OCI-LY3 (cell line): ENCODE measurements at regions not wholly inside any gene's neighbourhood (a gene's known extent, or its start where the extent isn't known, plus 50 kb on each side); places are given as distances from the start of the nearest gene placed in this dataset.

Experiments used
- H2AFZ ChIP-seq: fragments of 200-600, 300-600 bp; shearing (Covaris generic); 2 replicates; pipeline ENCODE4 v1.6.0; 2014; ENCODE audit warnings: antibody characterized with exemption, low read depth, low read length
- H3K27ac ChIP-seq: fragments of 200-600, 300-600 bp; sonication (generic); 2 replicates; pipeline ENCODE4 v1.5.1; 2014; ENCODE audit warnings: mild to moderate bottlenecking, low read length, moderate library complexity, mixed read lengths
- H3K27me3 ChIP-seq: fragments of 200-600, 300-600 bp; sonication (generic); 2 replicates; pipeline ENCODE4 v1.6.1; 2014; ENCODE audit warnings: low read depth, low read length, mixed read lengths
- H3K36me3 ChIP-seq: fragments of 200-600, 300-600 bp; sonication (generic); replicated peaks from 2 replicates; pipeline ENCODE3; 2014; ENCODE audit warnings: low read depth, low read length, mixed read lengths
- H3K4me1 ChIP-seq: fragments of 300-600, 200-600 bp; sonication (generic); 2 replicates; pipeline ENCODE4 v1.6.1; 2014; ENCODE audit warnings: low read length, mixed read lengths
- H3K4me2 ChIP-seq: fragments of 200-600, 300-600 bp; sonication (generic); 2 replicates; pipeline ENCODE4 v1.6.1; 2014; ENCODE audit warnings: low read length, mixed read lengths
- H3K4me3 ChIP-seq: fragments of 300-600, 200-600 bp; sonication (generic); 2 replicates; pipeline ENCODE4 v1.5.1; 2014; ENCODE audit warnings: antibody characterized with exemption, mild to moderate bottlenecking, low read length, moderate library complexity
- H3K79me2 ChIP-seq: fragments of 300-600, 200-600 bp; shearing (Covaris generic); 2 replicates; pipeline ENCODE4 v1.6.1; 2014; ENCODE audit warnings: mild to moderate bottlenecking, low read length, mixed read lengths
- H3K9ac ChIP-seq: fragments of 300-600, 200-600 bp; shearing (Covaris generic); 2 replicates; pipeline ENCODE4 v1.6.0; 2014; ENCODE audit warnings: mild to moderate bottlenecking, low read length, moderate library complexity
- H3K9me3 ChIP-seq: fragments of 200-600, 300-600 bp; shearing (Covaris generic); 2 replicates; pipeline ENCODE4 v1.6.1; 2014; ENCODE audit warnings: low read length, mixed read lengths; ENCODE audit not compliant: insufficient read depth
- H4K20me1 ChIP-seq: fragments of 200-600, 300-600 bp; sonication (generic); 2 replicates; pipeline ENCODE4 v1.6.1; 2016; ENCODE audit warnings: low read length, mixed read lengths; ENCODE audit not compliant: insufficient read depth
- EZH2phosphoT487 ChIP-seq: fragments of 200-600 bp; shearing (Covaris generic); IDR thresholded peaks from 2 replicates; pipeline ENCODE4 v1.6.1; 2018; ENCODE audit warnings: antibody characterized with exemption, mixed run types, low read depth
- TF ChIP-seq, protein P1 (sequence below): fragments of 200-600, 300-600 bp; sonication (generic); IDR thresholded peaks from 2 replicates; pipeline ENCODE4 v1.5.1; 2014; ENCODE audit warnings: antibody characterized with exemption, low read length, low read depth

DNA sequence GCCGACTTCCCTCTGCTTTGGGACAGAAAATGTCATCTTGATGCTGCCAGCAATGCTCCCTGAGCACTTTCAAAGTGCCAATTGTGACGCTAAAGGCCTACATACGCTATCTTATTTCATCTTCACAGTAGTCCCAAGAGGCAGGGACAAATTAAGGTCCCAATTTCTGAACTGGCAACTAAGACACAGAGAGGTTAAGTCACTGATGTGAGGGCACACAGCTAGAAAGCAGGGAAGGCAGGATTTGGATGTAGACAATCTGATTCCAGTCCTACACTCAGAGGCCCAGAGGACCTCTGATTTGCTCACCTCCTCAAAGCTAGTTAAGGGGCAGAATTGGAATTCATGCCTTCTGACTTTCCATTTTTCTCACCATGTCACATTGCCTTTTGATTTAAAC lies 249.2 kb upstream of the CLINT1 start:
- Histone ChIP-seq H2AFZ (no peak overlapping the region), H3K4me3 (no peak overlapping the region), H3K9ac (no peak overlapping the region), H3K27ac (no peak overlapping the region), H3K9me3 (no peaks in the 10 kb centered on the region), H3K79me2 (no peaks in the 10 kb centered on the region), H3K27me3 (no peaks in the 10 kb centered on the region), H3K4me1 (no peaks in the 10 kb centered on the region), H3K36me3 (no peaks in the 10 kb centered on the region), H4K20me1 (no peaks in the 10 kb centered on the region), H3K4me2 (no peak overlapping the region)
- TF ChIP-seq, protein P1, sequence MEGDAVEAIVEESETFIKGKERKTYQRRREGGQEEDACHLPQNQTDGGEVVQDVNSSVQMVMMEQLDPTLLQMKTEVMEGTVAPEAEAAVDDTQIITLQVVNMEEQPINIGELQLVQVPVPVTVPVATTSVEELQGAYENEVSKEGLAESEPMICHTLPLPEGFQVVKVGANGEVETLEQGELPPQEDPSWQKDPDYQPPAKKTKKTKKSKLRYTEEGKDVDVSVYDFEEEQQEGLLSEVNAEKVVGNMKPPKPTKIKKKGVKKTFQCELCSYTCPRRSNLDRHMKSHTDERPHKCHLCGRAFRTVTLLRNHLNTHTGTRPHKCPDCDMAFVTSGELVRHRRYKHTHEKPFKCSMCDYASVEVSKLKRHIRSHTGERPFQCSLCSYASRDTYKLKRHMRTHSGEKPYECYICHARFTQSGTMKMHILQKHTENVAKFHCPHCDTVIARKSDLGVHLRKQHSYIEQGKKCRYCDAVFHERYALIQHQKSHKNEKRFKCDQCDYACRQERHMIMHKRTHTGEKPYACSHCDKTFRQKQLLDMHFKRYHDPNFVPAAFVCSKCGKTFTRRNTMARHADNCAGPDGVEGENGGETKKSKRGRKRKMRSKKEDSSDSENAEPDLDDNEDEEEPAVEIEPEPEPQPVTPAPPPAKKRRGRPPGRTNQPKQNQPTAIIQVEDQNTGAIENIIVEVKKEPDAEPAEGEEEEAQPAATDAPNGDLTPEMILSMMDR, result no peak

DNA sequence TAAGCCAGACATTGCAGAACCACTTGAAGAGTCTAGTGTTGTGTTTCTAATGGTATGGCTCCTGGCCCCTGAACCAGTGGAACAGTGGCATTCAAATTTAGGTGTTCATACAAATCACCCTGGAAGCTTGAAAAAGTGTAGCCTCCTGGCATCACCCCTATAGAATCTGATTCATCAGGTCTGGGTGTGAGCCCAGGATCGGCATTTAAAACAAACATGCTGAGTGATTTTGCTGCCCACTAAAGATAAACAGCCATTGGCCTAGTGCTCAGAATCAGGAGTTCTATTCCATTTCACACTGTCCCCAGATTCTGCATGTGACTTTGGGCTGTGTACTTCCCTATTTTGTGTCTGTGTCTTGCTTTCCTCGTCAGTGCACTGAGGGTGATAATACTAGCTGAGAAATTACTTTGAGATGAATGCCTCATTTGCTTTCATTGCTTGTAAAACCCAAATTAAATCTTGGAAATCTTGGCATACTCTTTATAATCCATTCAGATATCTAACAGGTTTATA lies 241.5 kb upstream of the CLINT1 start:
- Histone ChIP-seq H3K4me3 (no peak overlapping the region), H3K4me1 (peaks cover 14% of the 10 kb centered on the region), H3K4me2 (no peak overlapping the region), H2AFZ (peak overlapping the region; percentile 83), H3K9ac (no peak overlapping the region), H4K20me1 (no peaks in the 10 kb centered on the region), H3K79me2 (no peaks in the 10 kb centered on the region), H3K27me3 (no peaks in the 10 kb centered on the region), H3K27ac (no peak overlapping the region), H3K36me3 (no peaks in the 10 kb centered on the region), H3K9me3 (no peaks in the 10 kb centered on the region)
- TF ChIP-seq, protein P1, result no peak

GRCh38 chr5:158099571-158100105 lies 240.7 kb upstream of the CLINT1 start:
- no peak for TF ChIP-seq EZH2phosphoT487
- TF ChIP-seq, protein P1, result no peak
- H3K4me3 ChIP-seq, result no peak overlapping the region
- H3K27me3 ChIP-seq, result no peaks in the 10 kb centered on the region

DNA sequence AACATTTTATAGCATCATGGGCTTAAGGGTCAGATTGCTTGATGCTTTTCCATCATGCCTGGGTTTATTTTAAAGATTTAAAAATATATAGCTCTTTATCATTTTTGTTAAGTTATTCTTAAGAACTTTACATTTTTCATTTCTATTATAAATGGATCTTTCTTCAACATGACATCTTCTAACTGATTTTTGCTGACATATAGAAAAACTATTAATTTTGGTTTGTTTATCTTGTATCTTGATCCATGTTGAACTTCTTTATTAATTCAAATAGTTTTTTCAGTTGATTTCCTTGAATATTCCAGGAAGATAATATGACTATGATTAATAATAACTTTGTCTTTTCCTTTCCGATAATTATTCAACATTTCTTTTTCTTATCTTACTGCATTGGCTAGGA lies 237.9 kb upstream of the CLINT1 start:
- Histone ChIP-seq H3K4me1 (peaks cover 23% of the 10 kb centered on the region), H3K79me2 (no peaks in the 10 kb centered on the region), H3K27me3 (no peaks in the 10 kb centered on the region), H4K20me1 (no peaks in the 10 kb centered on the region), H3K27ac (no peak overlapping the region), H3K9ac (no peak overlapping the region), H2AFZ (no peak overlapping the region), H3K4me3 (no peak overlapping the region), H3K36me3 (no peaks in the 10 kb centered on the region), H3K4me2 (no peak overlapping the region), H3K9me3 (no peaks in the 10 kb centered on the region)
- TF ChIP-seq EZH2phosphoT487, result no peak
- TF ChIP-seq, protein P1, result no peak

More at GRCh38 chr5:158099571-158100105, 240.7 kb upstream of the CLINT1 start:
- Histone ChIP-seq H3K27ac (no peak overlapping the region), H3K79me2 (no peaks in the 10 kb centered on the region), H3K9me3 (no peaks in the 10 kb centered on the region), H4K20me1 (no peaks in the 10 kb centered on the region), H3K4me1 (peaks cover 14% of the 10 kb centered on the region), H3K4me2 (no peak overlapping the region), H3K9ac (no peak overlapping the region), H3K36me3 (no peaks in the 10 kb centered on the region), H2AFZ (no peak overlapping the region)
